Panc1 (cell line): ENCODE measurements at regions not wholly inside any gene's neighbourhood (a gene's known extent, or its start where the extent isn't known, plus 50 kb on each side); places are given as distances from the start of the nearest gene placed in this dataset.
A peak's percentile ranks its signal among the peaks of the same experiment; 100 is the strongest.

Experiments
- ATAC-seq: fragments of 200-7000 bp; cut with Tn5 transposase; 2 replicates; pipeline ENCODE4 v1.9.1; 2020; ENCODE audit warnings: mild to moderate bottlenecking, moderate library complexity
- BruUV-seq: library from RNA; stranded (reverse); fragments of 400-500 nt; replicated peaks from 2 replicates; lab custom pipeline; 2021; lab: Mats Ljungman, UMichigan
- CTCF ChIA-PET: fragments of 300-600 bp; sonication (Branson Sonifier 250); formaldehyde crosslinking; loops from one replicate; lab custom pipeline; 2022; ENCODE audit warnings: antibody characterized with exemption; lab: Charles Lee
- POLR2A ChIA-PET: fragments of 300-600 bp; sonication (Branson Sonifier 250); formaldehyde crosslinking; loops from one replicate; lab custom pipeline; 2022; ENCODE audit warnings: antibody characterized with exemption; lab: Charles Lee
- DNase-seq: peaks from one replicate; pipeline ENCODE4 v3.0.0-alpha.2; 2010; ENCODE audit warnings: low read depth, low spot score
- H3K27ac ChIP-seq: 2 replicates; pipeline ENCODE4 v1.5.1; 2011; ENCODE audit warnings: mild to moderate bottlenecking, low read length, inconsistent platforms
- H3K27me3 ChIP-seq: fragments of 200-500 bp; sonication (Bioruptor generic); 2 replicates; pipeline ENCODE4 v1.6.0; 2014; ENCODE audit warnings: low read length, inconsistent platforms; ENCODE audit not compliant: control insufficient read depth, insufficient read depth
- H3K36me3 ChIP-seq: fragments of 200-500 bp; sonication (Bioruptor generic); 2 replicates; pipeline ENCODE4 v1.5.1; 2014; ENCODE audit warnings: inconsistent platforms, mild to moderate bottlenecking, low read length, moderate library complexity; ENCODE audit not compliant: control insufficient read depth, insufficient read depth
- H3K4me1 ChIP-seq: 2 replicates; pipeline ENCODE4 v1.5.1; 2011; ENCODE audit warnings: inconsistent platforms, mild to moderate bottlenecking, low read length, moderate library complexity; ENCODE audit not compliant: control insufficient read depth, insufficient read depth
- H3K4me3 ChIP-seq, 2 experiments: 2 replicates each; pipeline ENCODE4 v1.5.1; 2011 to 2012; ENCODE audit warnings: low read depth in 2 of 2, low read length in 2 of 2, mild to moderate bottlenecking in 2 of 2, inconsistent platforms in 1 of 2, moderate library complexity in 1 of 2
- H3K9me3 ChIP-seq: fragments of 200-500 bp; sonication (Bioruptor generic); 2 replicates; pipeline ENCODE4 v1.5.1; 2014; ENCODE audit warnings: low read depth, mild to moderate bottlenecking, inconsistent platforms, low read length, moderate library complexity; ENCODE audit not compliant: control insufficient read depth, insufficient read depth
- CTCF ChIP-seq: fragments of 450-650 bp; IDR thresholded peaks from 2 replicates; pipeline ENCODE4 v1.5.1; 2017; ENCODE audit warnings: mild to moderate bottlenecking
- POLR2AphosphoS5 ChIP-seq: IDR thresholded peaks from 2 replicates; pipeline ENCODE4 v1.6.1; 2012; ENCODE audit warnings: mild to moderate bottlenecking, low read depth, low read length, moderate library complexity
- REST ChIP-seq, 2 experiments: IDR thresholded peaks; 2 replicates each; pipeline ENCODE4 v1.6.1; 2011 to 2012; ENCODE audit warnings: low read depth in 2 of 2, control low read depth in 1 of 2, low read length in 1 of 2, mild to moderate bottlenecking in 1 of 2, moderate library complexity in 1 of 2; ENCODE audit not compliant: insufficient read depth in 1 of 2
- SIN3A ChIP-seq: IDR thresholded peaks from 2 replicates; pipeline ENCODE4 v1.6.1; 2012; ENCODE audit warnings: low read depth, mild to moderate bottlenecking, low read length, moderate library complexity, borderline replicate concordance; ENCODE audit not compliant: insufficient read depth
- TCF7L2 ChIP-seq: IDR thresholded peaks from 2 replicates; pipeline ENCODE4 v1.6.1; 2011; ENCODE audit warnings: mild to moderate bottlenecking, low read depth, low read length, inconsistent platforms
- in situ Hi-C: cut with HindIII; loops from 2 replicates; pipeline ENCODE4 v1.10.0; 2016; ENCODE audit warnings: low sequenced_read_pairs, low pct_unique_long_range_greater_than_20kb
- intact Hi-C: fragments of 100-400 bp; cut with micrococcal nuclease; formaldehyde crosslinking; loops from one replicate; pipeline ENCODE4 v1.10.0; 2022; ENCODE audit not compliant: unreplicated experiment

GRCh38 chr16:65710107-65710506 is 588.2 kb upstream of the CDH11 start:
- BruUV-seq = no TSS peak
- CTCF ChIA-PET = no interaction called here

GRCh38 chr16:65704866-65705265 is 583.0 kb upstream of the CDH11 start:
- DNase-seq (no peak), ATAC-seq (no peak)
- H3K27ac ChIP-seq = no peak overlapping the region
- no peaks in the 10 kb centered on the region for H3K4me1 ChIP-seq
- no peaks in the 10 kb centered on the region for H3K27me3 ChIP-seq
- POLR2A ChIA-PET = no interaction called here
- TF ChIP-seq CTCF (peak; percentile 18), POLR2AphosphoS5 (no peak)
- intact Hi-C loops = no loop called here
- no peaks in the 10 kb centered on the region for H3K9me3 ChIP-seq
- H3K4me3 ChIP-seq = no peak overlapping the region
- BruUV-seq = no TSS peak
- in situ Hi-C loops = no loop called here
- CTCF ChIA-PET = no interaction called here
- no peaks in the 10 kb centered on the region for H3K36me3 ChIP-seq

More at GRCh38 chr16:65710107-65710506, 588.2 kb upstream of the CDH11 start:
- in situ Hi-C loops (no loop called here), intact Hi-C loops (no loop called here)
- H3K36me3 ChIP-seq = no peaks in the 10 kb centered on the region
- POLR2A ChIA-PET = no interaction called here
- DNase-seq (no peak), ATAC-seq (no peak)
- no peak for TF ChIP-seq SIN3A
- TF ChIP-seq CTCF = no peak
- no peak for TF ChIP-seq TCF7L2
- TF ChIP-seq REST (IDR thresholded peaks at IDR 0.05; ENCODE audit: insufficient read depth in 1 of 2, low read depth in 2 of 2, low read length in 1 of 2) = no peak
- no peak for TF ChIP-seq POLR2AphosphoS5
- no peaks in the 10 kb centered on the region for H3K9me3 ChIP-seq
- no peak overlapping the region for H3K4me3 ChIP-seq
- H3K27ac ChIP-seq = no peak overlapping the region
- no peaks in the 10 kb centered on the region for H3K4me1 ChIP-seq
- H3K27me3 ChIP-seq = no peaks in the 10 kb centered on the region
